ENCODE measurements at regions not wholly inside any gene's neighbourhood (a gene's known extent, or its start where the extent isn't known, plus 50 kb on each side); places are given as distances from the start of the nearest gene placed in this dataset.

DNA sequence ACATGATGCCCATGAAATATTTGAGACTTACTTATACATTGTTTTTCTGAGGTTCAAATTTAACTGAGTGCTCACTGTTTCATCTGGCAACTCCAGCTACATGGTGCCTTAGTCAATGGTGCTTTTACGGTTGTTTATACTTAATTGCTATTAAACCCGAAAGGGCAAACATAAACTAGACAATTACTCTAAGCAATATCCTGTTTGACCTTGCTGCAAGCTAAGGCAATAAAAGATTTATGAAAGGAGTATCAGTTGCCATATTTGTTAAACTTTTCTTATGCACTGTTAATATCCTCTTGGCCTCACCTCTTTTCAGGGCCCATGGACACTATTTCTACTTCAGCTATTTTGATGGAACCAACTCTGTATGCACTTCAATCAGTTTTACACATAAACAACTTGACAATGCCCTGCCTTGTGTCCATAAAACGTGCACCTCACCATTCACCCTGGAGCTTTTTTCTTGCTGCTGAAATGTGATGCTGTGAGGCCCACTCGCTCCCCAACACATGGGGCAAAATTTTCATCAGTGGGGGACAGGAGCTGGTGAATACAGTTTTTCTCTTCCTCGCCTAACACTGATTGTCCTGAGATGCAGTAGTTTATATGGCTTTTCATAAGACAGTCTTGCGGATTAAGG, 64.1 kb upstream of the HIF1A start:
- no peak for TF ChIP-seq POLR2AphosphoS5 (IDR thresholded peaks at IDR 0.05; ENCODE audit: low read depth, low read length)
- TF ChIP-seq POLR2A (IDR thresholded peaks at IDR 0.05; ENCODE audit: low read depth, low read length): no peak
